GM19468 (cell line): ENCODE measurements at regions not wholly inside any gene's neighbourhood (a gene's known extent, or its start where the extent isn't known, plus 50 kb on each side); places are given as distances from the start of the nearest gene placed in this dataset.
"Not testable (repeated sequence)": the region's sequence is repeated elsewhere in the genome, so short reads cannot be mapped to it uniquely, and the experiment has no call there.

ENCODE experiments used
- ATAC-seq: cut with Tn5 transposase; IDR thresholded peaks from one replicate; pipeline ENCODE4 v1.9.1; 2021; ENCODE audit warnings: mild to moderate bottlenecking, moderate library complexity, moderate number of reproducible peaks; ENCODE audit not compliant: unreplicated experiment; ENCODE audit errors: extremely low read depth

DNA sequence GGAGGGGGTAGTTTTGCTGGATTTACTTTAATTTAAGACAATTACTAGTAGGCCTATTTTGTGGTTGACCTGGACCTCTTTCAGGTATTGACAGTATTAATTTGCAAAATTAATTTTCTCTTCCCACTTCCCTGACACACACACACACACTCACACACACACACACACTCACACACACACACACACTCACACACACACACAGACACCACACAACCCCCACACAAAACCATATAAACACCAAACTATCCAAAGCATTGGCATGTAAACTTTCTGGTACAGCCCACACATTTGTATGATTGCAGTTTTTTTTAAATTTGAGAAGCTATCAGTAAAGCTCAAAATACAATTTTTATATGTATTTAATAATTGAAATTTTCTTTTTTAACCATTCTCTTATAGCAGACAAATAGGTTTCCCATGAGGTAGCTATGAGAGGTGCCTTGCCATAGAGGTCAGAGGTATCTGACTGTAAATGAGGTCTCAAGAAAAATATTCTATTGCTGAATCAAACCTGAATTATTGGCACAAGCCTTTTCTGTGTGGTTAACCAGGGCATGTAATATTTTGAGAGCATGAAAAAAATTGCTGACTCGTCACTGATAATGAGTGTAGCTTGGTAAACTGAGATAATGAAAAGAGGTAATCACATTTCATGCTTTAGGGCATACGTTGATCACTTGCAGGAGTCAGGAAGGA, 306.5 kb downstream of the GATA3 start:
- ATAC-seq = no peak

DNA sequence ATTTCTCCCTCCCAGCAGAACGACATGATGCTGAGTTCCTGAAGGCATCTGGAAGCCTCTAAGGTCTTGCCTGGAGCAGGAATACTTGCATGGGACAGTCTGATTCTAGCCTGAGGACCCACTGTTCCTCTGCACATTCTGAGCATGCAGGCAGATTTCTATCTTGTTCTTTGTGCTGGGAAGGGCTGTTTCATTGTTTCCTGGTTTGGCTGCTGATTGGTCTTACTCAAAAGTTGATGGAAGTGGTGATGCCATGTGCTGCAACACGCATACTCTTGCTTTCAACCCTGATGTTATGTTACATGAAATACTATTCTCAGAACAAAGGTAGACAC, 307.0 kb downstream of the GATA3 start:
- ATAC-seq = no peak

DNA sequence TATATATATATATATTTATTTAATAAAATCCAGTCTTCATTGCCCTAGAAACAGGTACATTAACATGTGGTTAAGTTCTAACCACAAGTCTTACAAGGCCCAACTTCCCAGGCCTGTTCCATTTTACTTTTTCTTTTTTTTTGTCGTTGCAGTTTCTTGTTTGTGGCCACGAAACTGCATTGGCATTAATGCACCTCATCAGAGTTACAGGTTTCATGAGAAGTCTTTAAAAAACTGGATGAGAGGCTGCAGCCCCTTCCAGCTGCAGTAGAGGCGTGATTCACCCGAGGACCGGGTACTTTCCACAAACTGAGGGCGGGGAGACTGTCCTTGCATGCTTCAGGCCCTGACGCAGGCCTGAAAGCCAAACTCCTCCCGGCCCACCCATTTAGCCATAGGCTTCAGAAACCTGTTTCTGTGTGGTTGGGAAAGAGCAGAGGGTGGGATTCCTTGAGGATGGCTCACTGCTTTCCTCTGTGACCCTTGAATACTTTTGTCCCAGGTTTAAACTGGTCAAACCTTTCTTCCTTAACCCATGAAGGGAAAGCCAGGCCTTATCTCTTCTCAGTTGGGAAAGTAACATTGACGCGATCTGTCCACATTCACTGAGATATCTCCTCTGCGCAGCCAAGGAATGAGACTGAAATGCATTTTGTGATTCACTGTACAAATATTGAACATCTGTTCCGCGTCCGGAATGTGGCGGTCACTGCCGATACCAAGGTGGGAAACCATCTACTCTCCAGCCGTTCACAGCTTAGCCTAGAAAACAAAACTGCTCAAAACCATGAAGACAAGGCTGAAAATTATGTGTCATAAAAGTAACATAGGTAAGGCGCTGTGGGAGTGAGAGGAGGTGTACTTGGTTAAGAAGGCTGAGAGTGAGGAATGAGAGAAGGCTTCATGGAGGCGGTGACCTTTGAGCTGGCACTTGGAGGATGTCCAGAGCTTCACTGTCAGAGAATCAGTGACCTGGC, 311.7 kb downstream of the GATA3 start:
- ATAC-seq = no peak

DNA sequence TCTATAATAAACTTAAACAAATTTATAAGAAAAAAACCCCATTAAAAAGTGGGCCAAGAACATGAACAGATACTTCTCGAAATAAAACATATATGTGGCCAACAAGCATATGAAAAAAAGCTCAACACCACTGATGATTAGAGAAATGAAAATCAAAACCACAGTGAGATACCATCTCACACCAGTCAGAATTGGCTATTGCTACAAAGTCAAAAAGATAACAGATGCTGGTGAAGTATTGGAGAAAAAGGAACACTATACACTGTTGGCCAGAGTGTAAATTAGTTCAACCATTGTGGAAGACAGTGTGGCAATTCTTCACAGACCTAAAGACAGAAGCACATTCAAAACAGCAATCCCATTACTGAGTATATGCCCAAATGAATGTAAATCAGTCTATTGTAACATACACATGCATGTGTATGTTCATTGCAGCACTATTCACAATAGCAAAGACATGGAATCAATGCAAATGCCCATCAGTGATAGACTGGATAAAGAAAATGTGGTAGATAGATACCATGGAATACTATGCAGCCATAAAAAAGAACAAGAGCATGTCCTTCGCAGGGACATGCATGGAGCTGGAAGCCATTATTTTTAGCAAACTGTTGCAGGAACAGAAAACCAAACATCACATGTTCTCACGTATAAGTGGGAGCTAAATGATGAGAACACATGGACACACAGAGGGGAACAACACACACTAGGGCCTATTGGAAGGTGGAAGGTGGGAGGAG, 313.4 kb downstream of the GATA3 start:
- ATAC-seq = not testable (repeated sequence)

GRCh38 chr10:8369666-8370065, 315.2 kb downstream of the GATA3 start:
- peak; percentile 23 for ATAC-seq

DNA sequence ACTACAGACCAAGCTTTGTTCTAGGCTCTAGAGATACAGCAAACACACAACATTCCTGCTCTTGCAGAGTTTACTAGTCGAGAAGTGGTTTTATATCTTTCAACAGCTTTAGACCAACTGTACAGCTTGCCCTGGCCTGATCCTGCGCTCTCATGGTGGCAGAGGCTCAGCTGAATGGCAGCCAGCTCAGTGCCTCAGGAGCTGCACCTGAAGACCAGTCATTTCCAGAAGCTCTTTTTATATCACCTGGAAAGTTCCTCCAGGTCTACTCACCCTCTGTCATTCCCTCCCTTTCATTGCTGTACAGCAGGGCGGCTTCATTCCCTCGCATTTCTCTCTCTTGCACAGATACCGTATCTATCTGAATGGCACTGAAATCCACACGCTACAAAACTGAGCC, 319.8 kb downstream of the GATA3 start:
- ATAC-seq = no peak

GRCh38 chr10:8375137-8375536, 320.6 kb downstream of the GATA3 start:
- ATAC-seq = no peak

GRCh38 chr10:8378198-8378983, 323.9 kb downstream of the GATA3 start:
- no peak for ATAC-seq

DNA sequence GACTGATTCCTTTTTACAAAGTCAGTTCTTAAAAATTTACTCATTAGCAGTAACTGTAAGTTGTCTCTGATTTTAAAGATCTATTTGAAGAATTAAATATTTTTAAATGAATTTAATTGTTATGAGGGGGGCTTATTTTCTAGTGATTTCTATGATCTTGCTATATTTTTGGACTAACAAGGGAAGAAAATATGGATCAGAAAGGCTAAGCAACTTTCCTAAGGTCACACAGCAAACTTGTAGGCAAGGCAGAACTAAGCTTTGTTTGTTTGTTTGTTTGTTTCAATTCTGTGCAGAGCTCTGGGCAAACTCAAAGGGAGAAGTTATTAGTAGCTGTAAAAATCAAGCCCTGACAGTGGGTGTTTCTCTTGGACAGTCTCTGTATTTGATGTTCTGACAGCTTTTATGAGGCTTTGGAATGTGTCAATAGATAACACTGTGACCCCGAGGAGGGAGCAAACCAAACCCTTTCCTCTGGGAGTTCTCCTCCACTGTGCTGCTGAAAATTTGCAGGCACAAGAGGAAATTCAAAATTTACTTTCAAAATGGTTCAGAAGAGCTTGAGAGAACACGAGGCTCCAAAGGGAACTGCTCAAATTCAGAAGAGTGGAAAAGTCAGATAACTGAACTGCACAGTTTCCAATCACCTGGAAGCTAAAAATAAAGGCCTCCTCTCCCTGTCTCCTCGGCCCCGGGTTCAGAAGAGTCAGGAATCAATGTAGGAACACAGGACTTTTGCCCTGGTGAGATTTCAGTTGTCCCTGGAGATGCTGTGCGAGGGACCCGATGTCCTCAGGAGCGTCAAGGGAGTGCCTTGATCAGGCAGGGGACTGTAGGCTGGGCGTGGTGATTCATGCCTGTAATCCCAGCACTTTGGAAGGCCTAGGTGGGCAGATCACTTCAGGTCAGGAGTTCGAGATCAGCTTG, 325.7 kb downstream of the GATA3 start:
- ATAC-seq = no peak

- ATAC-seq = no peak
These were observed 326.5 kb downstream of the GATA3 start for GRCh38 chr10:8380833-8381496.

DNA sequence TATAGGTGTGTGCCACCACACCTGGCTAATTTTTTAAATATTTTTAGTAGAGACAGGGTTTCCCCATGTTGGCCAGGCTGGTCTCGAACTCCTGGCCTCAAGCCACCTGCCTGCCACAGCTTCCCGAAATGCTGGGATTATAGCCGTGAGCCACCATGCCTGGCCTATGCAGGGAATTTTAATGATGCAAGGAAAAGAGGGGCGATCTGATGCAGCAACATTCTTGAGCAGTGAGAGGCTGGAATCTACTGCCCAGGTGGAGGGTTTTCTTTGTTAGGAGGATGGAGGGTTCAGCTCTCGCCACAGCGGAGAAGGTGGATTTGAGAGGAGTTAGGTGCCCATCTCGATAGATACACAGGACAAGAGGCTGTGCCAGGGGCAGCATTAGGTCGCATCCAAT, 332.3 kb downstream of the GATA3 start:
- ATAC-seq = no peak

GRCh38 chr10:8389630-8390029, 335.1 kb downstream of the GATA3 start:
- no peak for ATAC-seq

- no peak for ATAC-seq
These were observed 337.7 kb downstream of the GATA3 start for GRCh38 chr10:8392216-8392615.

DNA sequence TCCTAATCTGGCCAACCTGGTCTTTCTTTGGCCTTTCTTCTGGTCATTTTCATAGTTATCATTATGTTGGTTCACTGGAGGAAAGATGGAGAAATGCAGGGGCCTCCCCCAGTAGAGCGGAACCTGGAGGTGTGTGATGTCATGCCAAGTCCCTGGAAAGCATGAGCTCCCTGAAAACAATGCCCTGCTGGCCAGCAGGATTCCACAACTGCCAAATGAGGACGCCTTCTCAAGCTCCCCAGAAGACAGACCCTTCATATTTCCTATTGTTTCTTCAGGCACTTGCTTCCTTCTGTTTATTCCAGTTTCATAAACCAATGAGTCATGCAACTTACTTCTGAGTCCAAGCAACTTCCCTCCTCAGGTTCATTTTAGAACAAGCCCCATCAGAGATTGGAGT, 339.0 kb downstream of the GATA3 start:
- ATAC-seq = no peak

DNA sequence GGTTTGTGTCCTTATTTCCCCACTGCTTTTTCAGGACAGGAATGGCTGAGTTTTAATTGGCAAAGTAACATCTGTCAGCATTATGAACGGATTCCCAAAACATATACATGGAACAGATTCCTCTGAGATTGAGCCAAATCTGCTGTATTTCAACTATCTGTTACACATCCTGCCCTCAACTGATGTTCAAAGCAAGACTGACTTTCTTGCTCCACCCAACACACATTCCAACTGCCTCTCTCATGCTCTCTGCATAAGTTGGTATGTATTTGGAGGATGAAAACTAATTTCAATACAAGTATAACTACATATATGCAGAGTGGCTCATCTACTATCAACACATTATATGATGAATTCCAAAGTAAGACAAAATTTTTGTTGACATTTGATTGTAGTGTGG, 342.2 kb downstream of the GATA3 start:
- ATAC-seq = no peak

- no peak for ATAC-seq
These were observed 344.3 kb downstream of the GATA3 start for GRCh38 chr10:8398771-8399170.

DNA sequence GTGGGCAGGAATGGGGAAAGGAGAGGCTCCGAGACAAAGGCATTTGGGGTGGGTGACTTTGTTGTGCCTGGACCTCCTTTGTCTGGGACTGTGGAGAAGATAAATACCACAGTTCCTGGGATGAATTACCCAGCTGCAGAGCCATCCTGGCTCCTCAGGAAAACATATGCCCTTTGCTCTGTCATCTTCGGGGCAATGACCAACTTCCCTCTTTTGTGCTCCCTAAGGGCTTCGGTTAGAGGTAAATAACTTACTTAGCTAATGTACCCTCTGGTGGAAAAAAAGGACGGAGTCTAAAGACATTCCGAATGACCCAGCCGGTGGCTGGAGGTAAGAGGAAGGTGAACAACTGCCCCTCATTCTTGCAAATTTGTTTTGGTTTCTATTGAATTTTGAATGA, 345.7 kb downstream of the GATA3 start:
- ATAC-seq = no peak

DNA sequence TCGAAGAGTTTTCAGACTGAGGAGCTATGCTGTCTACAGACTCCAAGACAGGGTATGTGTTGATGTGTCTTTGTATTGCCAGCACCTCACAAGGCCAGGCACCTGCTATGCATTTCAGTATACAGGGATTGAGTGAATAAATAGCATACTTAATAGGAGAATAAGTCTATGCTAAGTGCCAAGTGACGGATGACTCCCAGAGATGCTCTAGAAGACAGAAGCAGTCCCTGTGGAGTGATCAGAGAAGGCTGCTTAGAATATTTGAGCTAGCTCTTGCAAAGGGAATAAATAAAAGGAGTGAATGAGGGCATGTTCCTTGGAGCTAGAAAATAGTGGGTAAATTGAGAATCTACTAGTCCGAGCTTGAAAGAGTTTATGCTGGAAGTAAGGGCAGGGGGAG, 346.4 kb downstream of the GATA3 start:
- ATAC-seq = no peak

GRCh38 chr10:8401531-8401930, 347.0 kb downstream of the GATA3 start:
- ATAC-seq = no peak
